ENCODE measurements at regions not wholly inside any gene's neighbourhood (a gene's known extent, or its start where the extent isn't known, plus 50 kb on each side); places are given as distances from the start of the nearest gene placed in this dataset.

GRCh38 chr14:37901978-37902377, 305.7 kb upstream of the SSTR1 start:
- peak; percentile 93 for DNase-seq

- peak; percentile 38 for DNase-seq
Observed at GRCh38 chr14:37903343-37904191, 304.1 kb upstream of the SSTR1 start.

- no peak for DNase-seq
Observed at GRCh38 chr14:37924622-37925021, 283.1 kb upstream of the SSTR1 start.

- DNase-seq = no peak
Observed at GRCh38 chr14:37932008-37932407, 275.7 kb upstream of the SSTR1 start.

- no peak for DNase-seq
Observed at GRCh38 chr14:37932481-37932880, 275.2 kb upstream of the SSTR1 start.

- no peak for DNase-seq
Observed at GRCh38 chr14:37936971-37937370, 270.7 kb upstream of the SSTR1 start.

- DNase-seq = no peak
Observed at GRCh38 chr14:37939442-37940028, 268.2 kb upstream of the SSTR1 start.

GRCh38 chr14:37945959-37946358, 261.7 kb upstream of the SSTR1 start:
- DNase-seq = no peak

- DNase-seq = no peak
Observed at GRCh38 chr14:37946819-37947218, 260.9 kb upstream of the SSTR1 start.

- no peak for DNase-seq
Observed at GRCh38 chr14:37948266-37948665, 259.4 kb upstream of the SSTR1 start.

GRCh38 chr14:37968664-37969240, 239.0 kb upstream of the SSTR1 start:
- DNase-seq = no peak

- DNase-seq = no peak
Observed at GRCh38 chr14:37969511-37969979, 238.2 kb upstream of the SSTR1 start.

- no peak for DNase-seq
Observed at GRCh38 chr14:37970696-37971095, 237.0 kb upstream of the SSTR1 start.

- no peak for DNase-seq
Observed at GRCh38 chr14:37972941-37973887, 234.5 kb upstream of the SSTR1 start.

GRCh38 chr14:37974421-37974820, 233.3 kb upstream of the SSTR1 start:
- no peak for DNase-seq

GRCh38 chr14:37977481-37977880, 230.2 kb upstream of the SSTR1 start:
- no peak for DNase-seq

GRCh38 chr14:37985826-37986470, 221.8 kb upstream of the SSTR1 start:
- DNase-seq = peak; percentile 51

GRCh38 chr14:37988472-37988871, 219.2 kb upstream of the SSTR1 start:
- no peak for DNase-seq

- DNase-seq = no peak
Observed at GRCh38 chr14:37991027-37991426, 216.7 kb upstream of the SSTR1 start.

- DNase-seq = no peak
Observed at GRCh38 chr14:37992499-37992898, 215.2 kb upstream of the SSTR1 start.

GRCh38 chr14:37994846-37995372, 212.8 kb upstream of the SSTR1 start:
- DNase-seq = no peak

- DNase-seq = no peak
Observed at GRCh38 chr14:37997017-37997416, 210.7 kb upstream of the SSTR1 start.

Data from skin of body (tissue), 1 donor.